ENCODE measurements at regions not wholly inside any gene's neighbourhood (a gene's known extent, or its start where the extent isn't known, plus 50 kb on each side); places are given as distances from the start of the nearest gene placed in this dataset.

- in situ Hi-C loops (cut with MboI; ENCODE audit: low sequenced_read_pairs) = loop anchor here (25.0 kb wide), 1 partner anchor 248 kb away; the partner anchor contains the start of gene CABLES1
Measured at GRCh38 chr18:23384778-23385736, 68.0 kb upstream of the RIOK3 start.

- in situ Hi-C loops (cut with MboI; ENCODE audit: low sequenced_read_pairs) = loop anchor here (25.0 kb wide), 1 partner anchor 249 kb away; the partner anchor contains the start of gene CABLES1
Measured at GRCh38 chr18:23386317-23386716, 66.8 kb upstream of the RIOK3 start.

- in situ Hi-C loops (cut with MboI; ENCODE audit: low sequenced_read_pairs) = loop anchor here (25.0 kb wide), 1 partner anchor 250 kb away; the partner anchor contains the start of gene CABLES1
Measured at GRCh38 chr18:23387265-23387664, 65.8 kb upstream of the RIOK3 start.

- in situ Hi-C loops (cut with MboI; ENCODE audit: low sequenced_read_pairs) = loop anchor here (25.0 kb wide), 1 partner anchor 251 kb away; the partner anchor contains the start of gene CABLES1
Measured at GRCh38 chr18:23388357-23388756, 64.7 kb upstream of the RIOK3 start.

GRCh38 chr18:23391156-23391555 lies 61.9 kb upstream of the RIOK3 start:
- in situ Hi-C loops (cut with MboI; ENCODE audit: low sequenced_read_pairs) = loop anchor here (25.0 kb wide), 1 partner anchor 254 kb away; the partner anchor contains the start of gene CABLES1

- in situ Hi-C loops (cut with MboI; ENCODE audit: low sequenced_read_pairs) = loop anchor here (25.0 kb wide), 1 partner anchor 261 kb away; the partner anchor contains the start of gene CABLES1
Measured at GRCh38 chr18:23397907-23398306, 55.2 kb upstream of the RIOK3 start.

- in situ Hi-C loops (cut with MboI; ENCODE audit: low sequenced_read_pairs) = loop anchor here (25.0 kb wide), 1 partner anchor 261 kb away; the partner anchor contains the start of gene CABLES1
Measured at GRCh38 chr18:23398401-23398800, 54.7 kb upstream of the RIOK3 start.

- in situ Hi-C loops (cut with MboI; ENCODE audit: low sequenced_read_pairs) = loop anchor here (25.0 kb wide), 1 partner anchor 262 kb away; the partner anchor contains the start of gene CABLES1
Measured at GRCh38 chr18:23399067-23399466, 54.0 kb upstream of the RIOK3 start.

GRCh38 chr18:23400918-23401317 lies 52.2 kb upstream of the RIOK3 start:
- in situ Hi-C loops (cut with MboI; ENCODE audit: low sequenced_read_pairs) = loop anchor here (25.0 kb wide), 1 partner anchor 589 kb away; no protein-coding TSS in a partner anchor

- in situ Hi-C loops (cut with MboI; ENCODE audit: low sequenced_read_pairs) = loop anchor here (25.0 kb wide), 1 partner anchor 589 kb away; no protein-coding TSS in a partner anchor
Measured at GRCh38 chr18:23401400-23402347, 51.4 kb upstream of the RIOK3 start.
